ENCODE measurements at regions not wholly inside any gene's neighbourhood (a gene's known extent, or its start where the extent isn't known, plus 50 kb on each side); places are given as distances from the start of the nearest gene placed in this dataset.

GRCh38 chr1:222243902-222244301, 304.0 kb downstream of the HHIPL2 start:
- TF ChIP-seq, protein P1, sequence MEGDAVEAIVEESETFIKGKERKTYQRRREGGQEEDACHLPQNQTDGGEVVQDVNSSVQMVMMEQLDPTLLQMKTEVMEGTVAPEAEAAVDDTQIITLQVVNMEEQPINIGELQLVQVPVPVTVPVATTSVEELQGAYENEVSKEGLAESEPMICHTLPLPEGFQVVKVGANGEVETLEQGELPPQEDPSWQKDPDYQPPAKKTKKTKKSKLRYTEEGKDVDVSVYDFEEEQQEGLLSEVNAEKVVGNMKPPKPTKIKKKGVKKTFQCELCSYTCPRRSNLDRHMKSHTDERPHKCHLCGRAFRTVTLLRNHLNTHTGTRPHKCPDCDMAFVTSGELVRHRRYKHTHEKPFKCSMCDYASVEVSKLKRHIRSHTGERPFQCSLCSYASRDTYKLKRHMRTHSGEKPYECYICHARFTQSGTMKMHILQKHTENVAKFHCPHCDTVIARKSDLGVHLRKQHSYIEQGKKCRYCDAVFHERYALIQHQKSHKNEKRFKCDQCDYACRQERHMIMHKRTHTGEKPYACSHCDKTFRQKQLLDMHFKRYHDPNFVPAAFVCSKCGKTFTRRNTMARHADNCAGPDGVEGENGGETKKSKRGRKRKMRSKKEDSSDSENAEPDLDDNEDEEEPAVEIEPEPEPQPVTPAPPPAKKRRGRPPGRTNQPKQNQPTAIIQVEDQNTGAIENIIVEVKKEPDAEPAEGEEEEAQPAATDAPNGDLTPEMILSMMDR (IDR thresholded peaks at IDR 0.05) = no peak
- ATAC-seq (ENCODE audit: low FRiP score) (no peak), DNase-seq (ENCODE audit: low spot score) (no peak)

DNA sequence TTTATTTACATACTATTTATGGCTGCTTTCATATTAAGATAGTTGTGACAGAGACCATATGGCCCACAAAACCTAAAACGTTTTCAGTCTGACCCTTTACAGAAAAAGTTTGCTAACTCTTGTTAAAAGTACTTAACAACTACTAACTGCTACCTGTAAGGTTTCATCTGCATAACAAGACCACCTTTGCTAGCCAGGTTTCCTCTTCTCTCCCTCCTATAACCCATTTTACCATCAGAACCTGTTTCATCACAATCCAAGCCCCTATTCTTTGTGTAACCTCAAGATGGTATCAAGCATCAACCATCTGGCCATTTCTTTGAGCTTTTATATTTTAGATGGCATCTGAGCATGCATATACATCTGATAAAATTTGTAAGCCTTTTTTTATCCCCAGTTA, 305.4 kb downstream of the HHIPL2 start:
- no peak for ATAC-seq (ENCODE audit: low FRiP score)
- TF ChIP-seq, protein P1 (IDR thresholded peaks at IDR 0.05) = no peak
- DNase-seq (ENCODE audit: low spot score) = no peak

DNA sequence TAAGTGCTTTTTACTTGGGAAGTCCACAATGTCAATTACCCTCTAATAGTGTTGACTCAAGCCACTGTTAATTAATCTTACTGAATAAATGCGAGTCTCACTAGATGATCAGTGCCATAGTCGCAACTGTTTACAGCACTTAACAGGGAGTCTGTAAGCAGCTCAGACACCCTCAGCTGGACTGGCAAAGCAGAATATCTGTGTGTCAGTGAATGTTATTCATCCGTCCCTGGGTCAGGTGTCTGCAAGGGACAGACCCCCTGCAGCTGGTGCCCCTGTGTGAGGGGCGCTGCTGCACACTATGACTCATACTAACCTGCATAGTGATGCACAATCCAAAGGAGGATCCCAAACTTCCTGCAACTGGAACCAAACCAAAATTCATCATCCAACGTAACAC, 306.5 kb downstream of the HHIPL2 start:
- ATAC-seq (ENCODE audit: low FRiP score) = no peak

GRCh38 chr1:222240536-222241181, 307.2 kb downstream of the HHIPL2 start:
- ATAC-seq (ENCODE audit: low FRiP score) (no peak), DNase-seq (ENCODE audit: low spot score) (no peak)
- TF ChIP-seq, protein P1 (IDR thresholded peaks at IDR 0.05) = no peak

More for the DNA sequence above, 306.5 kb downstream of the HHIPL2 start:
- TF ChIP-seq, protein P1 (IDR thresholded peaks at IDR 0.05) = no peak
- no peak for DNase-seq (ENCODE audit: low spot score)

DNA sequence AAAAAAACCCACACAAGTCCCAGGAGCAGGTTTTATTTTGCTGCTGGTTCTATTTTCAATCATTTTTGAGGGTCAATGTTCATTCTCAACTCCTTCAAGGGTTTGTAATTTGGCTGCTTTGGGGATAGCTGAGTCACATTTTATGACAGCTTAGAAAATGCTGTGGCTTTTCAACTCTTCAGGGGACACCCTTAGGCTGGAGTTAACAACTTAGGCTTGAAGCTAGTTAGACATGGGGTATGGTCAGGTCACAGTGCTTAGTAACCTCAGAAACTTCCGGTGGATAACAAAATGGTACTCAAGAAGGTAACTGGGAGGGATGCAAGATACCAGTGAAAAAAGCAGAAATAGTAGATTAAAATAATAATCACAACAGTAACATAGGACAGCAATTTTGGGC, 308.8 kb downstream of the HHIPL2 start:
- TF ChIP-seq, protein P1 (IDR thresholded peaks at IDR 0.05) = no peak
- ATAC-seq (ENCODE audit: low FRiP score) = no peak
- DNase-seq (ENCODE audit: low spot score) = no peak

DNA sequence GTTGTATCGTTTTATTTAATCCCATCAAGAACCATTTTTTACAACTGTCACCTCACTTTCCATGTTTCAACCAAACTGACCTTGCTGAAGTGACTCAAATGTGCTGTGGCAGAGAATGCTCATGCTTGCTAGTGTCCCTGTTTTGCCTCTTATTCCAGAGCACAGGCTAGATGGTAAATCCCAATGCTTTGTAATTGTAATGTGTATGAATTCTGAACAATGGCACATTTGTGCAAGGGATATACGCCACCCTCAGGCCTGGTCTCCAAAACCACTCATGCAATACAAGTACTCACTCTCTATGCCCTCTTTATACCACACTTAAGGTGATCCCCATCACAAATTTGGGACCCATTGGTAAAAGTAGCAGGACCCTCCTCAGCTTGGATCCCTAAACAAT, 313.6 kb downstream of the HHIPL2 start:
- no peak for DNase-seq (ENCODE audit: low spot score)
- no peak for ATAC-seq (ENCODE audit: low FRiP score)
- TF ChIP-seq, protein P1 (IDR thresholded peaks at IDR 0.05) = no peak

- ATAC-seq (ENCODE audit: low FRiP score) = no peak
- TF ChIP-seq, protein P1 (IDR thresholded peaks at IDR 0.05) = no peak
- no peak for DNase-seq (ENCODE audit: low spot score)
These were observed 314.3 kb downstream of the HHIPL2 start for GRCh38 chr1:222233444-222234158.

All from omental fat pad (tissue), 3 donors.